OCI-LY3 (cell line): ENCODE measurements at regions not wholly inside any gene's neighbourhood (a gene's known extent, or its start where the extent isn't known, plus 50 kb on each side); places are given as distances from the start of the nearest gene placed in this dataset.

Experiments used
- H2AFZ ChIP-seq: fragments of 200-600, 300-600 bp; shearing (Covaris generic); 2 replicates; pipeline ENCODE4 v1.6.0; 2014; ENCODE audit warnings: antibody characterized with exemption, low read depth, low read length
- H3K27ac ChIP-seq: fragments of 200-600, 300-600 bp; sonication (generic); 2 replicates; pipeline ENCODE4 v1.5.1; 2014; ENCODE audit warnings: mild to moderate bottlenecking, low read length, moderate library complexity, mixed read lengths
- H3K27me3 ChIP-seq: fragments of 200-600, 300-600 bp; sonication (generic); 2 replicates; pipeline ENCODE4 v1.6.1; 2014; ENCODE audit warnings: low read depth, low read length, mixed read lengths
- H3K36me3 ChIP-seq: fragments of 200-600, 300-600 bp; sonication (generic); replicated peaks from 2 replicates; pipeline ENCODE3; 2014; ENCODE audit warnings: low read depth, low read length, mixed read lengths
- H3K4me1 ChIP-seq: fragments of 300-600, 200-600 bp; sonication (generic); 2 replicates; pipeline ENCODE4 v1.6.1; 2014; ENCODE audit warnings: low read length, mixed read lengths
- H3K4me2 ChIP-seq: fragments of 200-600, 300-600 bp; sonication (generic); 2 replicates; pipeline ENCODE4 v1.6.1; 2014; ENCODE audit warnings: low read length, mixed read lengths
- H3K4me3 ChIP-seq: fragments of 300-600, 200-600 bp; sonication (generic); 2 replicates; pipeline ENCODE4 v1.5.1; 2014; ENCODE audit warnings: antibody characterized with exemption, mild to moderate bottlenecking, low read length, moderate library complexity
- H3K79me2 ChIP-seq: fragments of 300-600, 200-600 bp; shearing (Covaris generic); 2 replicates; pipeline ENCODE4 v1.6.1; 2014; ENCODE audit warnings: mild to moderate bottlenecking, low read length, mixed read lengths
- H3K9ac ChIP-seq: fragments of 300-600, 200-600 bp; shearing (Covaris generic); 2 replicates; pipeline ENCODE4 v1.6.0; 2014; ENCODE audit warnings: mild to moderate bottlenecking, low read length, moderate library complexity
- H3K9me3 ChIP-seq: fragments of 200-600, 300-600 bp; shearing (Covaris generic); 2 replicates; pipeline ENCODE4 v1.6.1; 2014; ENCODE audit warnings: low read length, mixed read lengths; ENCODE audit not compliant: insufficient read depth
- H4K20me1 ChIP-seq: fragments of 200-600, 300-600 bp; sonication (generic); 2 replicates; pipeline ENCODE4 v1.6.1; 2016; ENCODE audit warnings: low read length, mixed read lengths; ENCODE audit not compliant: insufficient read depth
- EZH2phosphoT487 ChIP-seq: fragments of 200-600 bp; shearing (Covaris generic); IDR thresholded peaks from 2 replicates; pipeline ENCODE4 v1.6.1; 2018; ENCODE audit warnings: antibody characterized with exemption, mixed run types, low read depth
- TF ChIP-seq, protein P1 (sequence below): fragments of 200-600, 300-600 bp; sonication (generic); IDR thresholded peaks from 2 replicates; pipeline ENCODE4 v1.5.1; 2014; ENCODE audit warnings: antibody characterized with exemption, low read length, low read depth

DNA sequence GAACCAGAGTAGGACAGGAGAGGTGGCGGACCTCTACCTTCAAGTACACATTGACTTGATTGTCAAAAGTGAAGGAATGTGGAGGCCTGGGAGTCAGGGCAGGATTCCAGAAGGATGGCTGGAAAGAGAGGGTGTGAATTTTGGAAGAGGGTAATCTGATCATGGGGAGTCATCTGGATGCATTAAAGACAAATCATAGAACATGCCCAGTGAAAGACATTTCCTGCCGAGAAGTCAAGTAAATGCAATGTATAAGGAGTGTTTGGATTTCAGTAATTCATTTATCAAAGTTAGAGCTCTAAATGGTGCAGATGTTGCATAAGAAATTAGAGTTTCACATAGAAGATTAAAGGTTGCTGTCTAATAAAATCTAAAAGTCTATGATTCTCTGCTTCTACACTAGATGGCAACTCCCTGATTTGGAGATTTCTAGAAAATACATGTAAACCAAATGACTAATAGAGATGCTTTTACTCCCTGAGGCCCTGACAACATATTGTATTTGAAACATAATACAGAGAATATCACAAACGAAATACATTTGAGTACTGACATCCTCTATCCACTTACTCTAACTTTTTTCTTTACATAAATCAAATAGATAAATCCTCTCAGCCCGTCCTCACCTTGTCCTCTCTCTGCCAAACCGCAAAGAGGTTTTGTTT lies 91.3 kb downstream of the KCNA5 start:
- TF ChIP-seq EZH2phosphoT487: no peak
- TF ChIP-seq, protein P1, sequence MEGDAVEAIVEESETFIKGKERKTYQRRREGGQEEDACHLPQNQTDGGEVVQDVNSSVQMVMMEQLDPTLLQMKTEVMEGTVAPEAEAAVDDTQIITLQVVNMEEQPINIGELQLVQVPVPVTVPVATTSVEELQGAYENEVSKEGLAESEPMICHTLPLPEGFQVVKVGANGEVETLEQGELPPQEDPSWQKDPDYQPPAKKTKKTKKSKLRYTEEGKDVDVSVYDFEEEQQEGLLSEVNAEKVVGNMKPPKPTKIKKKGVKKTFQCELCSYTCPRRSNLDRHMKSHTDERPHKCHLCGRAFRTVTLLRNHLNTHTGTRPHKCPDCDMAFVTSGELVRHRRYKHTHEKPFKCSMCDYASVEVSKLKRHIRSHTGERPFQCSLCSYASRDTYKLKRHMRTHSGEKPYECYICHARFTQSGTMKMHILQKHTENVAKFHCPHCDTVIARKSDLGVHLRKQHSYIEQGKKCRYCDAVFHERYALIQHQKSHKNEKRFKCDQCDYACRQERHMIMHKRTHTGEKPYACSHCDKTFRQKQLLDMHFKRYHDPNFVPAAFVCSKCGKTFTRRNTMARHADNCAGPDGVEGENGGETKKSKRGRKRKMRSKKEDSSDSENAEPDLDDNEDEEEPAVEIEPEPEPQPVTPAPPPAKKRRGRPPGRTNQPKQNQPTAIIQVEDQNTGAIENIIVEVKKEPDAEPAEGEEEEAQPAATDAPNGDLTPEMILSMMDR: no peak
- Histone ChIP-seq H4K20me1 (no peaks in the 10 kb centered on the region), H3K9me3 (no peaks in the 10 kb centered on the region), H3K4me2 (no peak overlapping the region), H3K36me3 (no peaks in the 10 kb centered on the region), H3K27ac (no peak overlapping the region), H3K9ac (no peak overlapping the region), H3K27me3 (peaks cover 56% of the 10 kb centered on the region), H3K4me3 (no peak overlapping the region), H3K4me1 (no peaks in the 10 kb centered on the region), H2AFZ (no peak overlapping the region), H3K79me2 (no peaks in the 10 kb centered on the region)

DNA sequence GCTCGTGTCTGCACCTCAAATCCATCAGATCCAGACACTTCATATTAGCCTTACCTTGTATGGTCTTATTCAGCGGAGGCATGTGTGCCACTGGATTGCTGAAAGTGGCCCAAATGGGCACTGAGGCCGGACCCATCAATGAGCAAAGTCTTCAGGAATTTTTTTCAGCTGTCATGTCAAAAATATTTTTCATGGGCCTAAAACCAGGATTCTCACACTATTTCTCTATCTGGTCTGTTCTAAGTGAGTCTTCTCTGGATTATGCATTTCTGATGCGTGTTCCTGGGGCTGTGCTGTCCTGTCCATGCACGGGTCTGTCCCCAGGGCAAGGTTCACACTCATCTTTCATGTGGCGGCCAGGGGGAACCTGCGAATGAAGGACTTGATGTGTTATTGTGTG lies 94.6 kb downstream of the KCNA5 start:
- H4K20me1 ChIP-seq: no peaks in the 10 kb centered on the region
- TF ChIP-seq EZH2phosphoT487: no peak
- TF ChIP-seq, protein P1: no peak
- H3K27ac ChIP-seq: no peak overlapping the region
- no peak overlapping the region for H3K4me3 ChIP-seq
- no peaks in the 10 kb centered on the region for H3K79me2 ChIP-seq
- H3K36me3 ChIP-seq: no peaks in the 10 kb centered on the region
- H3K4me2 ChIP-seq: no peak overlapping the region
- H3K9ac ChIP-seq: no peak overlapping the region
- H3K27me3 ChIP-seq: peaks cover 42% of the 10 kb centered on the region
- no peaks in the 10 kb centered on the region for H3K9me3 ChIP-seq
- no peak overlapping the region for H2AFZ ChIP-seq
- H3K4me1 ChIP-seq: no peaks in the 10 kb centered on the region

DNA sequence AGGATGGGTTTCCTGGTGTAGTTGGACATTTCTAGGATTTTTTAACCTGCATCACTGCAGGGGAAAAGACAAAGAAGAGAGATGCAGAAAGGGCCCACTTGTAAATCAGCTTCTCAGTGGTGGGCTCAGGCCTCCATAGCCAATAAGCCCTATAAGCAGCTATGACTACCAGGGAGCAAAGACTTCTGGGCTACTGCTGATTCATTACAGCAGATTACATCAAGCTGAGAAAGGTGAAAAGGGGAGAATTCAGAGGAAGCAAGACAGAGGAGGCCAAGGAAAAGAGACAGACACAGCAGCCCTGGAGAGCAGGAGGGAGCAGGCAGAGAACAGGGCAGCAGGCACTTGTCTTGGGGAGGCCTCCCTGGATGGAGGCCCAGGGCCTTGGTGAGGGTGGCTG lies 95.2 kb downstream of the KCNA5 start:
- Histone ChIP-seq H3K27me3 (peaks cover 38% of the 10 kb centered on the region), H3K36me3 (no peaks in the 10 kb centered on the region), H3K9ac (no peak overlapping the region), H3K4me3 (no peak overlapping the region), H2AFZ (no peak overlapping the region), H3K79me2 (no peaks in the 10 kb centered on the region), H3K27ac (no peak overlapping the region), H3K4me2 (no peak overlapping the region), H3K4me1 (no peaks in the 10 kb centered on the region), H3K9me3 (no peaks in the 10 kb centered on the region), H4K20me1 (no peaks in the 10 kb centered on the region)
- TF ChIP-seq EZH2phosphoT487: no peak
- TF ChIP-seq, protein P1: no peak

DNA sequence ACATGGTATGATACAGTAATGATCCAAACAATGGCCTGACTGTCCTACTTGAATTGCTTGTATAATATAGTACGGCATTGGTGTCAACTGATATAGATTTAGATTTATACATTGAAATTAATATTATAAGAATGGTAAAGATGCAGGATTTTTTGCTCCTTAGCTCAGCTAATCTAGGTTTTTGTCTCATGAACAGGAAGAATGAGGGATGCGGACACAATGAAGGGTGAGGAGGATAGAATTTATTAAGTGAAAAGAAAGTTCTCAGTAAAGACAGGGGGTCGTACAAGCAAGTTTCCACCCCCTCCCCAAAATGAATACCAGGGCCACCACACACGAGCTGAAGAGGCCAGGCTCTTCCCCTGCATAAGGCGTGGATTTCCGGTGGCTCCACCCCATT lies 96.1 kb downstream of the KCNA5 start:
- no peak overlapping the region for H3K27ac ChIP-seq
- TF ChIP-seq, protein P1: no peak
- no peak for TF ChIP-seq EZH2phosphoT487
- no peaks in the 10 kb centered on the region for H3K9me3 ChIP-seq
- no peak overlapping the region for H3K4me3 ChIP-seq
- H2AFZ ChIP-seq: no peak overlapping the region
- no peak overlapping the region for H3K4me2 ChIP-seq
- no peaks in the 10 kb centered on the region for H3K4me1 ChIP-seq
- no peaks in the 10 kb centered on the region for H3K79me2 ChIP-seq
- no peaks in the 10 kb centered on the region for H4K20me1 ChIP-seq
- no peaks in the 10 kb centered on the region for H3K36me3 ChIP-seq
- peaks cover 29% of the 10 kb centered on the region for H3K27me3 ChIP-seq
- no peak overlapping the region for H3K9ac ChIP-seq
